HUDEP-2 (cell line): ENCODE measurements at regions not wholly inside any gene's neighbourhood (a gene's known extent, or its start where the extent isn't known, plus 50 kb on each side); places are given as distances from the start of the nearest gene placed in this dataset.

Experiments
- DNase-seq, 76 experiments: peaks; one replicate each; lab custom pipeline; 2025; ENCODE audit not compliant: unreplicated experiment in 76 of 76; lab: John Stamatoyannopoulos, UW

GRCh38 chr16:76897816-76898215, 293.2 kb upstream of the MON1B start:
- no peak for DNase-seq

DNA sequence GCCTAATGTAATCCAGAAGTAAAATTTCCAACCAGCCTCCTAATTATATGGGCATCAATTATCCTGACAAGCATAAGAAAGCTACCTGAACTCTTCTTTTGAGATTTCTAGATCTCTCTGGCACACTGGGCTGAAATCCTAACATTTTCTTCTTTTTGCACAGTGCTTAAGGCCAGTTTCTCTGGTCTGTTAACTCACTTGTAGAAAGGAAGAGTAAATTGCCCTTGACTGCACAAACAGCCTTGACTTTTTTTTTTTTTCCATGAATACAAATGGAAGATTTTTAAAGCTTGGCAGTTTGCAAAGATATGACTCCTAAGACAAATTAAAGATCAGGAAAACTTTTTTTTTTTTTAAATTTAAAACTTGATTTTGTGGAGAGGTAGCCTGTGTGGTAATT, 291.2 kb upstream of the MON1B start:
- no peak for DNase-seq

DNA sequence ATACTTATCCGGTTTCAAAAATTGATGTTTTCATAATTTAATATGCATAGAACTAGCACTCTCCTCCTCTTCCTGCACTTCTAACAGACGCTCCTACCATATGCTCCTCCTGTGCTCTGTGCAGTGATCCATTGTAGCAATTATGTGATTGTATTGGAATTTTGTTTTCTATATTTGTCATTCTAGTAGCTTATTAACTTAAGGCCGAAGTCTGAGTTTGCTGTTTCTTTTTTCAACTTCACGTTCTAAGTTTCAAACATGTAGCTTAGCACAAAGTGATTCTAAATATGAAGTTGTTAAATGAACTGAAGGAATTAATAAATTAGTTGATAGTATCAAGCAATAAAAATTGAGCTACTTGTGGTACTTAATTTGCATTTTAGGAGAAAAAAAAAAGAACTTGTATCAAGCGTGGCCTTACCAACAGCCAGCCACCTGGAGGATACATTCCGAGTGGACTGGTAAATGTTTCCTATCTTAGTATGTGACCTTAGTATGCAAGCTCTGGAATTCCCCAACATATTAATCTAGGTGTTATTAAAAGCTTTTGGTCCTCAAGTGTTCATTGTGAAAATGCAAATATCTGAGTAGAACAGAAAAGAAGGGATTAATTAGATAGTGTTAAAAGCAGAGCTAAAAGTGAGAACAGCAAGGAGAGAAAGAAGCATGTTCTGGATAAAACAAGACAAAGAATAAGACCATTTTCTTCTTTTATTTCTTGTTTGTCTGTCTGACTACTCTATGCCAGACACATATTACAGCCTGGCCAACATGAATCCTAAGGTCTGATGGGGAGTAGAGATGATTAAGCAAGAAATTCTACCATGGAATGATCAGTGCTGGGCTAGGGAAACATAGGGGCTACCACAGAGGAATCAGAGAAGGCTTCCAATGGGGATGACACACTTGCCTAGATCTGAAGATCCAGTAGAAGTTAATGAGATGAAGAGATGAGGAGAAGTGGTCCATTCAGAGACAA, 290.4 kb upstream of the MON1B start:
- no peak for DNase-seq

DNA sequence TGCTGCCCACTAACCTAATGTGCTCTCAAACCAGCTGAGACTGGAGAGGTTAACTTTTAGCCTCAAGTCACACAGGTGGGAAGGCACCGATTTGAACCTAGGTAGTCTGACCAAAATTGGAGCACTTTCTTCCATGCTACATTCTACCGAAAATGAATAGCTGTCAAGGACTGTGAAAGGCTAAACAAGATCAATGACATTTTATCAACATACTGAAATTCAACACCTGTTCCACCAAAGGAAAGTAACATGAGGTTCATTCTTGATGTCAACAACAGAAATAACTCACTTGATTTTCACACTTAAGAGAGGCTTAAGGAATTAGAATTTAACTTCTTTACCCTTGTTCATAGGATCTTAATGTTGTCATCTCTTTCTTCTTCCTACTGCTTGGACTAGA, 284.4 kb upstream of the MON1B start:
- DNase-seq = no peak

DNA sequence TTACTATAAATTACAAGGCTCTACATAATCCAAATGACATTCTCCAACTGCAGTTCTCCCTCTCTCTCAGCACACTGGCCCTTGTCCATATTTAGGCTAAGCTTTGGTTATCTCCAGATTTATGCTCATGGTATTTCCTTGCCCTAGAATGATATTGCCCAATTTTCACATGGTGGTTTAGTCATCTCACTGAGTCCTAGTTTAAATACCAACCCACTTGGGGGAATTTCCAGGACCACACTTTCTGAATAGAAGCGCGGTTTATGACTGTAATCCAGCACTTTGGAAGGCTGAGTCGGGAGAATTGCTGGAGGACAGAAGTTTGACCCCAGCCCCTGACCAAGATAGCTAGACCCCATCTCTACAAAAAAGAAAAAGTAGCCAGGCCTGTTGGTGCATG, 280.1 kb upstream of the MON1B start:
- no peak for DNase-seq

DNA sequence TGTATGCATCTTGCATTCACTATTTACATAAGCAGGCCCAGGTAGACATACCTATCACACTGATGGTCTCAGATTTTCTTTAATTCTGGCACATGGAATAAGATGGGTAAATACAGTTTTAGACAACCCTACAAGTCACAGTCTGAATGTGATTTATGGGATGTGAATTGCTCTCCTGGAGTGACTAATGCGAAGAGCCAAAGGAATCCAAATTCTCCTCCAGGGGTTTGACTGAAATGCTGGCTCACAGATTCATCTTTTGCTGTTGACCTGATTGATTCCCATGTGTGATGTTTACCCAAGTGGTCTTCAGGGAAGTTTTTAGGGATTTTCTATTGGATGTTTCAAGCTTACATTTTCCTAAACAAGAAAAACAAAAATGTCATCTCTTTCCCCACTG, 277.9 kb upstream of the MON1B start:
- DNase-seq = no peak

DNA sequence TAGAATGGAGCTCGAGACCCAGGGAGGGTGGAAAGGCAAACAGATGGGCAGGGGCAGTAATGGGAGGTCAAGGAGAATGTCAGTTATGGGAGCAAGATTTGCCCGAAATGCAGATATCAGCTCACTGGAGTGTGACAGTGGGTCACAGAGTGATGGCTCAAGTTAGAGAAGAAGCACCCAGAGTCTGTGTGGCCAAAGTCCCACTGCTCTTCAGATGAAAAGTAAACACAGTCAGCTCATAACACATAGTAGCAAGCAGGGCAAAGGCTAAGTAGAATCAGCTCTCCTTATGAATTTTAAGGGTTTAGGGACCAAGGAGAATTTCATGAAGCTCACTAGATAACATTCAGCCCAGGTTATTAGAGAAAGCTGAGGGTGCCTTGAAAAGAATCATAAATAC, 264.9 kb upstream of the MON1B start:
- no peak for DNase-seq

DNA sequence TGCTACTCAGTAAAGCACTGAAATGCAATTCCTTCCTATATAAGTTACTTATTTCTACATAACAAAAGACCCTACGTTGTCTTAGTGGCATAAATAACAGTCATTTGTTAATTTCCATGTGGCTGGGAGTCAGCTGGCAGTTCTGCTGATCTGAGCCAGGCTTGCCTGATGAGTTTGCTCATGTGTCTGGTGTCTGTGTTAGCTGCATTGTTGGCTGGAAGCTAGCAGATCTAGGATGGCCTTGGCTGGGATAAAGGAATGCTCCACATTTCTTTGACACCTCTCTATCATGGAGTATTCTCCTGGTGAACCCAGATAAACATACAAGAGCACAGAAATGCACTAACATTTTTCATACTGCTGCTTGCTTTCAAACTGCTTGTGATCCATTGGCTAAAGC, 264.4 kb upstream of the MON1B start:
- DNase-seq = no peak

GRCh38 chr16:76931186-76931585, 259.8 kb upstream of the MON1B start:
- no peak for DNase-seq

- no peak for DNase-seq
Observed at GRCh38 chr16:76932541-76933211, 258.3 kb upstream of the MON1B start.

DNA sequence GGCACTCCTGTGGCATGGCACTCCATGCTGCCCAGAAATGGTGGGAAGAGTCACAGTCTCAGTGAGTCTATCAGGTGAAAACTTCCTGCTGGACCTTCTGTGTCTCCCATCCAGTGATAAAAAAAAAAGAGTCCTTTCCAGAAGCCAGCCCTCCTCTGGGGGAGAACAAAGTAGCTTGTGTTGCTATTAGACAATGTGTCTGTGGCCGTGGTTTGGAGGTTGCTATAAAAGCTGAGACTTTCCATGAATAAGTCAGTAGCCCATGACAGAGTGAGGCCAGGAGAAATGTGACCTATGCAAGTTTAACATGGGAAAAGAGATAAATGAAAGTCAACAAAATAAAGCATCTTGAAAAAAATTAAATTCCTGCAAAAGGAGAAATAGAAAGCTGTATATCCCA, 250.7 kb upstream of the MON1B start:
- no peak for DNase-seq

GRCh38 chr16:76941113-76941512, 249.9 kb upstream of the MON1B start:
- no peak for DNase-seq

DNA sequence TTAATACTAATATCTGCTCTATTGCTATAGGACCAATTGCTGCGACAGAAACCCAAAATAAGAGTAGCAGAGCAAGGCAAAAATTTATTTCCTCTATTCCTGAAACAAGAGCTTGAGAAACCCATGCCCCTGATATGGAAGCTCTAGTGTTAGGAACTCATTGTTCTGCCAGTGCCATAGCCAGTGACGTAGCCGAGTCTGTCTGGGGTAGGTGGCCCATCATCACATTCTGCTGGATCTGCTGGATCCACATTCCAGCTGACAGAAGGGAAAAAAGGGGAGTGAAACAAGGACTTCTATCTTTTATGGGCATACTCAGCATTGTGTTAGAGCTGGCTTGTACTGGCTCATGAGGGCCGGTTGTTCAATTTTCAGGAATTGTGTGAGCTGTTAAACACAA, 248.9 kb upstream of the MON1B start:
- no peak for DNase-seq

DNA sequence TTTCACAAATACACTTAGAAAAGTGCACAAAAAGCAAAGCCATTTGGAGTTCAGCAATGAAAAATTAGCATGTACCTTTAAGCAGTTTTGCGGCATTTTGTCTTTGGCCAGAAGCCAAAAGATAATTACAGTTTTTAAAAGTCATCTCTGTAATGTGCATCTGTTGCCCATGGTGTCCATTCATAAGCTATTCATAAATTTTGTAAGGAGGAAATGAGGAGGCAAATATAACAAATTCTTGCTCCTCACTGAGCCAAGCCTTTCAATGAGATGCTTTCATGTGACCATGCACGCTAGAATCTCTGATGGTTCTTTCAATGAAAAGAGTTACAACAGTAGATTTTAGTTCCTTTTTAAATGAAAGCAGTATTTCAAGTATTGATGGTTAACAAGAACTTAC, 247.1 kb upstream of the MON1B start:
- no peak for DNase-seq

DNA sequence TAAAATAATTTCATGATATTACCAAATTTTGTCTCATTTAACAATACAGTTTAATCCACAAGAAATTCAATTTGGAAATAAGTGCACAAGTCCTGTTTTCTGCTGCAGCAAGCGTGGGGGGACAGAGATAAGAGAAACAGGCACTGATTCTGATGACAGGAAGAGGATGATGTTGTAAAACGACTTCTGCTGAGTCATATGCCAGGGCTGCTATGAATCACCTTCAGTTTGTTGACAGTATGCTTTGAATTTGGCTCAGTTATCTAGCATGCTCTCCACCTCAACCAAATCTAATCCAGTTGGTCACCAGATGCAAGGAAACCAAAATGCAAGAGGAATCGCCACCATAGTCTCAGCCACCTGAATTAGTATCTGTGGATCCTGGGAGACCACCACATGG, 244.1 kb upstream of the MON1B start:
- peak in 7 of 76 experiments; percentile 0 to 48 (median 27) for DNase-seq

GRCh38 chr16:76947749-76948148, 243.2 kb upstream of the MON1B start:
- no peak for DNase-seq

- DNase-seq = no peak
Observed at GRCh38 chr16:76955629-76956028, 235.4 kb upstream of the MON1B start.

- no peak for DNase-seq
Observed at GRCh38 chr16:76956394-76956793, 234.6 kb upstream of the MON1B start.

DNA sequence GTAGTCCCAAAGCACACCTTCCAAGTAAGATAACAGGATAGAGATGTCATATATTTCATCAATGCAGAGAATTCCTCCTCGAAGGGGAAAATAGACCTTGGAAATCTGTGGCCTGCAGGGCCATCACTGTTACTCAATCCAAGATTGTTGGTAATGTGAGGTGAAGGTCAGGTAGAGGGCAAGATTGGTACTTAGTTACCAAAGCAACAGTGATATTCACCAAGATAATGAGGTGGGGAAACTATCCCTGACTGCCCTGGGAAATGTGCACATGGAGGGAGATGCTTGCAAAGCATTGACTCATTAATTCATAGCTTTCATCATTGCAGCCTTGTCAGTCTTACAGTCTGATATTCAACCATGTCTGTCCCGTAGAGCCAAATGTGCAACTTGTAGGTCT, 234.1 kb upstream of the MON1B start:
- no peak for DNase-seq

- no peak for DNase-seq
Observed at GRCh38 chr16:76959166-76959565, 231.8 kb upstream of the MON1B start.

DNA sequence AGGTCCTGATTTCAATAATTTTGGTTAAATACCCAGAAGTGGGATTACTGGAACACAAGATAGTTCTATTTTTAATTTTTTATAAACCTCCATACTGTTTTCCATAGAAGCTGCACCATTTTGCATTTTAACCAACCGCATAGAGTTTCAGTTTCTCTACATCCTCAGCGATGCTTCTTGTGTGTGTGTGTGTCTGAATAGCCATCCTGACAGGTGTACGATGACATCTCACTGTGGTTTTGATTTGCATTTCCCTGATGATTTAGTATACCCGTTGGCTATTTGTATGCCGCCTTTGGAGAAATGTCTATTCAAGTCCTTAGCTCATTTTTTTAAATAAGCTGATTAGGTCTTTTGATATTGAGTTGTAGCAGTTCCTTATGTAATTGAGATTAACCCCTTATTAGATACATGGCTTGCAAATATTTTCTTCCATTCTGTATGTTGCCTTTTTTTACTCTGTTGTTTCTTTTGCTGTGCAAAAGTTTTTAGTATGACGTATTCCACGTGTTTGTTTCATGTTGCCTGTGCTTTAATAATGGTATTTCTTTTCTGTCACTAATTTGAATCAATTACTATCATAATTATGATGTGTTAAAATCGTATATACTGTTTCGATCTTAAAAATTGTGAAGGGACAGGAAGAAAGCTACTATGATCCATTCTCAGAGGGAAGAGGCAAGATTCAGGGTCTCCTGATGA, 227.2 kb upstream of the MON1B start:
- DNase-seq = no peak
